ENCODE measurements at regions not wholly inside any gene's neighbourhood (a gene's known extent, or its start where the extent isn't known, plus 50 kb on each side); places are given as distances from the start of the nearest gene placed in this dataset.

DNA sequence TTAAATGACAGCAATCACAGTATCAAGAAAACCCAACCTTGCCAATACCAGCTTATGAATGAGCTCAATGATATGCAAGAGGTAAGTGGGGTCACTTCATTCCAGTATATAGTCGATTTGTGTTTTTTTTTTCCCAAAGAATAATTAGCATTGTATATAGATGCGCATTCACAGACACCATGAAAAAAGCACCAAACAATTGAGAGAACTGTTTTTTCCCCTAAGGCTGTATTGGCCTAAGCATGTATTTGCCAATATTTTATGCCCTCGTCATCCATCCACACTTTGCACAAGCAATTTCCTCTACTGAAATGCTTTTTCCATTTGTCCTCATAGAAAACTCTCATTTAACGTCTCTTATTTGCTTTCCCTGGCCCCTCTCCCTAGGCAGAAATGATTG lies 213.7 kb downstream of the SAMD5 start:
- peaks cover 0 to 15% of the 10 kb centered on the region in 2 donors for H3K9me3 Mint-ChIP-seq
- H3K4me1 Mint-ChIP-seq: no peaks in the 10 kb centered on the region
- H3K4me3 Mint-ChIP-seq: no peak overlapping the region
- ATAC-seq (no peak), DNase-seq (no peak)
- H3K27ac Mint-ChIP-seq: no peak overlapping the region
- no peaks in the 10 kb centered on the region for H3K27me3 Mint-ChIP-seq

DNA sequence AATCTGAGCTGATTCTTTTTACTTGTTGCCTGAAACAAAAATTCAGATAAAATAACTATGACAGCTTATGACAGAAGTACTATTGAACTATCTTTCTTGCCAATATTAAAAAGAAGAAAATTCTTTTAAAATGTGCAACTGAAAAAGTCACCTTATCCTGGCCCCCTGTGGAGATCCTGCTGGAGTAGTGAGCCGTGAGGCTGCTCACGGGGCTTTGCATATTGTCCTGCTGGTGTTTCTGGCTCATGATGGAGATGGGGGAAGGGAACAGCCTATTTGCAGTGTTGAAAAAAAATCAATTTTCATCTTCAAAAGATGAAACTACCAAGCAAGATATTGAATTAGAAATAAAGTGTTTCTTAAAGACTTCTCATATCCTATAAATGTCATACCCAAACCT lies 216.0 kb downstream of the SAMD5 start:
- H3K27me3 Mint-ChIP-seq: no peaks in the 10 kb centered on the region
- H3K9me3 Mint-ChIP-seq: peaks cover 0 to 15% of the 10 kb centered on the region in 2 donors
- no peak overlapping the region for H3K27ac Mint-ChIP-seq
- no peak for ATAC-seq
- H3K4me3 Mint-ChIP-seq: no peak overlapping the region
- no peak for DNase-seq
- H3K4me1 Mint-ChIP-seq: no peaks in the 10 kb centered on the region

DNA sequence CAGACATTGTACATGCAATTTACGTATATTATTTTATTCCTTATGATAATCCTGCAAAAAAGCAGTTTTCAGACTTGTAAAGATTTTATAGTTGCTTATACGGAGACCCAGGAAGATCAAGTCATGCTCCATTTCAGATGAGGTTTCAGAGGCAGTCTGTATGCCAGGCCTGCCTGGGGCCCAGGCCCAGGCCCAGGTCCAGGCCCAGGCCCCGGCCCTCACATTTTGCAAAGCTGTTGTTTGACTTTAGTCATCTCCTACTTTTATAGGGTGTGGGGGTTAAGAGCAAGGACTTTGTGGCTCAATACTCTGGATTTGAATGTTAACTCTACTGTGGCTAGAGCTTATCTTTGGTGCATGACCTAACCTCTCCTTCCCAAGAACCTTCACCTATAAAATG lies 217.9 kb downstream of the SAMD5 start:
- H3K27me3 Mint-ChIP-seq: no peaks in the 10 kb centered on the region
- no peak for DNase-seq

GRCh38 chr6:147728903-147729302 lies 220.4 kb downstream of the SAMD5 start:
- Mint-ChIP-seq H3K9me3 (no peaks in the 10 kb centered on the region), H3K27ac (no peak overlapping the region), H3K27me3 (no peaks in the 10 kb centered on the region), H3K4me3 (no peak overlapping the region), H3K4me1 (no peaks in the 10 kb centered on the region)
- DNase-seq: no peak
- ATAC-seq: no peak

More for the DNA sequence above, 217.9 kb downstream of the SAMD5 start:
- no peaks in the 10 kb centered on the region for H3K4me1 Mint-ChIP-seq
- ATAC-seq: no peak
- no peak overlapping the region for H3K4me3 Mint-ChIP-seq
- H3K9me3 Mint-ChIP-seq: peaks cover 0 to 15% of the 10 kb centered on the region in 2 donors
- H3K27ac Mint-ChIP-seq: no peak overlapping the region

DNA sequence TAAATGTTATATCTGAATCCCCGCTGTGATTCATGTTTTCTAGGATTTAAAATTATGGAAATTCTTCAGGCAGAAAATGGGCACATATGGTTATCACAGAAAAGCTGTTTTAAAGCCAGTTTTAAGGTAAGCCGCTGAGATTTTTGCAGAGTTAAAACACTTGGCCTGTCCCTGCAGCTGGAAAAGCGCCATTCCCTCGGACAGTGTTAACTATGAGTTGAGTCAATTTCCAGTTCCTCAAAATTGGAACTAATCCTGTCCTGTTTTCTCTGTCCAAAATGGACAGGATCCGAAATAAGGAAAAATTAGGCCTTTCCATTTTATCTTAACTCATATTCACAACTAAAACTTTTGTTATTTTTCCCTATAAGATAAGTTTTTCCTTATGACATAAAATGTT lies 225.2 kb downstream of the SAMD5 start:
- no peak overlapping the region for H3K27ac Mint-ChIP-seq

GRCh38 chr6:147734151-147734550 lies 225.7 kb downstream of the SAMD5 start:
- H3K9me3 Mint-ChIP-seq: no peaks in the 10 kb centered on the region
- H3K27ac Mint-ChIP-seq: no peak overlapping the region
- DNase-seq (no peak), ATAC-seq (no peak)
- H3K4me1 Mint-ChIP-seq: peaks cover 5% of the 10 kb centered on the region
- H3K27me3 Mint-ChIP-seq: peaks cover 9% of the 10 kb centered on the region
- H3K4me3 Mint-ChIP-seq: no peak overlapping the region

More for the DNA sequence above, 225.2 kb downstream of the SAMD5 start:
- H3K27me3 Mint-ChIP-seq: peaks cover 9% of the 10 kb centered on the region
- H3K4me1 Mint-ChIP-seq: peaks cover 1% of the 10 kb centered on the region
- H3K9me3 Mint-ChIP-seq: no peaks in the 10 kb centered on the region
- ATAC-seq: no peak
- H3K4me3 Mint-ChIP-seq: no peak overlapping the region
- no peak for DNase-seq

GRCh38 chr6:147735924-147736323 lies 227.4 kb downstream of the SAMD5 start:
- Mint-ChIP-seq H3K27ac (no peak overlapping the region), H3K4me1 (peaks cover 5% of the 10 kb centered on the region), H3K9me3 (no peaks in the 10 kb centered on the region), H3K27me3 (peaks cover 9% of the 10 kb centered on the region), H3K4me3 (no peak overlapping the region)
- ATAC-seq (no peak), DNase-seq (no peak)

GRCh38 chr6:147737115-147737514 lies 228.6 kb downstream of the SAMD5 start:
- Mint-ChIP-seq H3K4me1 (peaks cover 5% of the 10 kb centered on the region), H3K27ac (no peak overlapping the region), H3K27me3 (peaks cover 9% of the 10 kb centered on the region), H3K4me3 (no peak overlapping the region), H3K9me3 (no peaks in the 10 kb centered on the region)
- ATAC-seq: no peak
- DNase-seq: no peak

DNA sequence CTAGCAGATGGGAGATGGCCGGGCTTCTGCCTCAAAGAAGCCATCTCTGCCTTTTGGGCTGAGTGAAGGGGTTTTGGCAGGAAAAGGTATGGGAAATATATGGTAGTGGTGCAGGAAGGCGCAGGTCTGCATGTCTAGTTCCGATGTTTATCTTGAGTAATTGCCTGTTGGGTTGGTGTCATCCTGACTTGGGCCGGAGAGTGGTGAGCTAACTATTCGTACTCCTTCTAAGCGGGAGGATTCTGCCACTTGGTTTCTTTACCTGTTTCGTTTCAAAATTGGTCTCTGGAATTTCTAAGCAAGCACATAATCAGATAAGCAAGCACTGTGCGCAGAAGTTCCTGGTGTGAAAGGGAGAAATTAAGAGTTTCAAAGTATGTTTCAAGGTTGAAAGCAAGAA lies 229.6 kb downstream of the SAMD5 start:
- DNase-seq: no peak
- no peaks in the 10 kb centered on the region for H3K9me3 Mint-ChIP-seq
- H3K4me3 Mint-ChIP-seq: no peak overlapping the region
- no peak for ATAC-seq
- no peak overlapping the region for H3K27ac Mint-ChIP-seq
- peaks cover 5% of the 10 kb centered on the region for H3K4me1 Mint-ChIP-seq
- peaks cover 9% of the 10 kb centered on the region for H3K27me3 Mint-ChIP-seq

DNA sequence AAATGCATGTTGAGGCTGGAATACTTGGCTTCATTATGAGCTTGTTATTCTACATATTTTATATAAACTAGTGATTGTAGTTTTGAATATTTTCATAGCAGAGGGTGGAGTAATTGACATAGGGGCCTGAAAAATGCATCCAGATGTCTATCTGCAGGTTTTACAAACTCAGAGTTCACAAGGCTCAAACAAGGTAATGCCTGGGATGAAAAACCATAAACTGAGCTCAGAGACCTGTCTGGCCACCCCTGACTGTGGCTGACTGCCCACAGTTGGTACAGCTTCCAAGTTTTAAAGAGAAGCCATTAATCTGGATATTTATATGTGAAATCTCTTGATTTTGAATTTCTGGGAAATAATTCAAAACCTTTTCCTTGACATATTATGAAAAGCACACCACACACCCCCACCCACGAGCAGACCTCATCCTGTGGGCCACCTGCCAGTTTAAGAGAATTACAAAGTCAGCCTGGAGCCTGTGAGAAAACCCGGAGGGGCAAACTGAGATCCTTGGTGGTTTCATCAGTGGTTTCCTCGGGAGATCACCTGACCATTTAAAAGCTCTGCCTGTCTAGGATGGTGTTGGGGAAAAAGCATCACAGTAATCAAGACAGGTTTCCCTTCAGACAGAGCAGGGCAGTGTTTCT lies 230.1 kb downstream of the SAMD5 start:
- ATAC-seq: peak; percentile 79
- H3K27ac Mint-ChIP-seq: peak overlapping the region in 1 of 2 donors; percentile 33
- no peak overlapping the region for H3K4me3 Mint-ChIP-seq
- peak in 1 of 2 donors; percentile 24 for DNase-seq
- peaks cover 5% of the 10 kb centered on the region for H3K4me1 Mint-ChIP-seq
- no peaks in the 10 kb centered on the region for H3K9me3 Mint-ChIP-seq
- H3K27me3 Mint-ChIP-seq: peaks cover 9% of the 10 kb centered on the region

DNA sequence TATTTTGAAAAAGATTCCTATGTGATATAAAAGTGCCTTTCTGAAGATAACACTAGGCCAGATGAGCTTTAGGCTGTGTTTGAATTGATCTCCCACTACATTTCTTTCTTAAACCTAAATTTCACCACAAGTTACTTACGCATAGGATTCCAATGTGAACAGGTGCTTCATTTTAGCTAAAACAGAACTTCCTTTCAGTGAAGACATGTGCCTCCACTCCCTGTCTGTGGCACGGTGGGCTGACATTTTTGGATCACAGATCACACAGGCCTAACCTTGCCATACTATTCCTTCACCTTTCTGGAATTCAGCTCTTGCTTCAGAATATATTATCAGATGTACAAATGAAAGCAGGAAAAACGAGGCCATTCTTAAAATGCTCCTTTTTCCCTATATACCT lies 231.8 kb downstream of the SAMD5 start:
- Mint-ChIP-seq H3K27me3 (peaks cover 9% of the 10 kb centered on the region), H3K9me3 (no peaks in the 10 kb centered on the region), H3K27ac (no peak overlapping the region), H3K4me3 (no peak overlapping the region), H3K4me1 (peaks cover 5% of the 10 kb centered on the region)
- DNase-seq (no peak), ATAC-seq (no peak)

- Mint-ChIP-seq H3K4me1 (peaks cover 5% of the 10 kb centered on the region), H3K27ac (no peak overlapping the region), H3K4me3 (no peak overlapping the region), H3K9me3 (no peaks in the 10 kb centered on the region), H3K27me3 (peaks cover 9% of the 10 kb centered on the region)
- DNase-seq: no peak
- no peak for ATAC-seq
Measured at GRCh38 chr6:147740916-147741315, 232.4 kb downstream of the SAMD5 start.

- ATAC-seq (no peak), DNase-seq (no peak)
- H3K27ac Mint-ChIP-seq: no peak overlapping the region
- H3K4me3 Mint-ChIP-seq: no peak overlapping the region
- H3K9me3 Mint-ChIP-seq: no peaks in the 10 kb centered on the region
- H3K4me1 Mint-ChIP-seq: peaks cover 5% of the 10 kb centered on the region
- H3K27me3 Mint-ChIP-seq: peaks cover 9% of the 10 kb centered on the region
Measured at GRCh38 chr6:147741389-147741788, 232.9 kb downstream of the SAMD5 start.

DNA sequence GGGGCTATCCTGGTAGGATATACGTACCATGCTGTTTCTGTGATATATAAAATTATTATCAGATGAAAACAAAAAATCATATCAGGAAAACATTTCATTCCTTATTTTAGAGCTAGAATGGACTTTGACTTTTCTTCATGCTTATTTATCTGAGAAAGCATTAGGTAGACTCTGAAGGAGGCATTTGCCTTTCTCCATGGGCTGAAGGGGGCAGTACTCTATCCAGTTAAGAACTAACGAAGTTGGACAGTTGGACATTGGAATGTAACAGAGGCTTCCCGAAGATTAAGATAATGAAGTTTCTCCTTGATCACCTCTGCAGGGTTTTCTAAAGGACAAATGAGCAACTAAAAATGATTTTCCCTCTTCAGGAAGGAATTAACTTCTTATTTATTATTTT lies 233.9 kb downstream of the SAMD5 start:
- DNase-seq: no peak
- Mint-ChIP-seq H3K9me3 (no peaks in the 10 kb centered on the region), H3K4me1 (peaks cover 5% of the 10 kb centered on the region), H3K27ac (no peak overlapping the region), H3K27me3 (peaks cover 9% of the 10 kb centered on the region), H3K4me3 (no peak overlapping the region)
- ATAC-seq: no peak

DNA sequence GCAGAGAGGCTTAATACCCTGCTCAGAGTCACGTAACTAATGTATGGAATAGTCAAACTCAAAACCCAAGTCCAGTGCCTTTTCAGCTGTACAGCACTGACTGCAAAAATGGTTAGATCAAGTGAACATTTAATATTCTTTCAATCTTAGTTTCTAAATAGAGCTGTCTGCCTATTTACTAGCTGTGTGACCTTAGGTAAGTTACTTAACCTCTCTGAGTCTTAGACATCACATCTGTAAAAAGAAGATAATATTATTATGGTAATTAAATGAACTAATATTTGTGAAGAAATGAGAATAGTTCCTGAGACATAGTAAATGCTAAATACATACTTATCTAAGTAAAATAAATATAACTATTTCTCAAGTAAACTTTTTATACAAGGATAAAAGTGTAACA lies 235.5 kb downstream of the SAMD5 start:
- Mint-ChIP-seq H3K9me3 (no peaks in the 10 kb centered on the region), H3K4me1 (peaks cover under 1% of the 10 kb centered on the region), H3K27ac (no peak overlapping the region), H3K4me3 (no peak overlapping the region), H3K27me3 (no peaks in the 10 kb centered on the region)
- DNase-seq: no peak
- ATAC-seq: no peak

DNA sequence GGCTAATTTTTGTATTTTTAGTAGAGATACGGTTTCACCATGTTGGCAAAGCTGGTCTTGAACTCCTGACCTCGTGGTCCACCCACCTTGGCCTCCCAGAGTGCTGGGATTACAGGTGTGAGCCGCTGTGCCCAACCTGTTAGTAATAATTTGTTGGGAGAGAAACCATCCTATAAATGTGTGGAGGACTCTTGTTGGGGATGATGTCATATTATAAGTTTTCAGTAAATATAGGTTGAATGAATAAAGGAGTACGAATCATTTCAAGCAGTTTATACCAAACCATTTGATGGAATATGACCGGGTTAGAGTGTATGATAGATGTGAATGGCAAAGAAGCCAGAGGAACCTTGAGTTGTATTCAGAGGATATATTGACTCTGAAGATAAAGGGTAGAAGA lies 240.8 kb downstream of the SAMD5 start:
- Mint-ChIP-seq H3K27me3 (no peaks in the 10 kb centered on the region), H3K9me3 (peaks cover 0 to 7% of the 10 kb centered on the region in 2 donors), H3K4me3 (no peak overlapping the region), H3K4me1 (no peaks in the 10 kb centered on the region), H3K27ac (no peak overlapping the region)
- DNase-seq (no peak), ATAC-seq (no peak)

DNA sequence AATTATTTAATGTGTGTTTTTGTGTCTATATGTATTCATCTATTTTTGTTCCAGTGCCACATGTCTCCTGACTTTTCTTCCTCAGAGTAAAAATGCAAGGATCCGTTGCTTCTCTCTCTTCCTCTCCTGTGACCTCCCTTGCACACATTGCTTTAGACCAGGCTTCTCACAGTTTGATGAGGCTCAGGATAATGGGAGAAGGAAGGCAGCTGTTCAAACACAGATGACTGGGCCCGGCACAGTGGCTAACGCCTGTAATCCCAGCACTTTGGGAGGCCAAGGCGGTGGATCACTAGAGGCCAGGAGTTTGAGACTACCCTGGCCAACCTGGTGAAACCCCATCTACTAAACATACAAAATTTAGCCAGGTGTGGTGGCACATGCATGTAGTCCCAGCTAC lies 241.9 kb downstream of the SAMD5 start:
- Mint-ChIP-seq H3K9me3 (peaks cover 0 to 7% of the 10 kb centered on the region in 2 donors), H3K4me1 (no peaks in the 10 kb centered on the region), H3K4me3 (no peak overlapping the region), H3K27me3 (no peaks in the 10 kb centered on the region), H3K27ac (no peak overlapping the region)
- DNase-seq: no peak
- ATAC-seq: no peak
